Prostate gland (tissue), 2 donors: ENCODE measurements at regions not wholly inside any gene's neighbourhood (a gene's known extent, or its start where the extent isn't known, plus 50 kb on each side); places are given as distances from the start of the nearest gene placed in this dataset.

Source experiments
- CTCF ChIP-seq, 4 experiments: fragments of 200-600 bp in 2 of 4; fragments of 450-650 bp in 2 of 4; sonication (generic) in 2 of 4; IDR thresholded peaks; 1 replicate in 3 of 4; 2 replicates in 1 of 4; pipeline ENCODE4 v1.5.1; 2016 to 2019; ENCODE audit warnings: antibody characterized with exemption in 4 of 4, mild to moderate bottlenecking in 2 of 4, moderate library complexity in 2 of 4
- POLR2A ChIP-seq: fragments of 450-650 bp; IDR thresholded peaks from one replicate; pipeline ENCODE4 v1.6.1; 2016; ENCODE audit warnings: antibody characterized with exemption, mild to moderate bottlenecking

GRCh38 chr5:125404056-125404455, 657.6 kb upstream of the ZNF608 start:
- TF ChIP-seq POLR2A (no peak), CTCF (IDR thresholded peaks at IDR 0.05) (no peak)
